Lung (tissue), 11 donors: ENCODE measurements at regions not wholly inside any gene's neighbourhood (a gene's known extent, or its start where the extent isn't known, plus 50 kb on each side); places are given as distances from the start of the nearest gene placed in this dataset.

Source experiments
- ATAC-seq: fragments of 200-7000 bp; cut with Tn5 transposase; one replicate; pipeline ENCODE4 v1.9.1; 2020; ENCODE audit warnings: moderate number of reproducible peaks; ENCODE audit not compliant: insufficient read depth, low FRiP score
- DNase-seq, 3 donors: peaks; one replicate each; pipeline ENCODE4 v3.0.0-alpha.2; 2013 to 2017
- H3K27ac ChIP-seq, 2 donors: one replicate each; pipeline ENCODE4 v1.5.1; 2013; ENCODE audit warnings: mild to moderate bottlenecking in 2 of 2, moderate library complexity in 2 of 2, control low read depth in 1 of 2, inconsistent platforms in 1 of 2, low read depth in 1 of 2, low read length in 1 of 2
- H3K27me3 ChIP-seq, 3 donors: one replicate each; pipeline ENCODE4 v1.5.1; 2013; ENCODE audit warnings: low read length in 2 of 3; ENCODE audit not compliant: control insufficient read depth in 3 of 3, insufficient read depth in 3 of 3
- H3K36me3 ChIP-seq, 4 donors: one replicate each; pipeline ENCODE4 v1.5.1; 2013; ENCODE audit warnings: low read length in 4 of 4, mild to moderate bottlenecking in 1 of 4, moderate library complexity in 1 of 4; ENCODE audit not compliant: control insufficient read depth in 4 of 4, insufficient read depth in 4 of 4
- H3K4me1 ChIP-seq, 5 donors: one replicate each; pipeline ENCODE4 v1.5.1; 2013; ENCODE audit warnings: low read length in 5 of 5, mild to moderate bottlenecking in 2 of 5, moderate library complexity in 1 of 5; ENCODE audit not compliant: control insufficient read depth in 5 of 5, insufficient read depth in 5 of 5
- H3K4me3 ChIP-seq: one replicate; pipeline ENCODE4 v1.5.1; 2013; ENCODE audit warnings: mild to moderate bottlenecking, control low read depth, moderate library complexity
- H3K9ac ChIP-seq, 2 donors: one replicate each; pipeline ENCODE4 v1.5.1; 2013; ENCODE audit warnings: low read length in 2 of 2, control low read depth in 1 of 2; ENCODE audit not compliant: insufficient read depth in 1 of 2
- H3K9me3 ChIP-seq, 4 donors: one replicate each; pipeline ENCODE4 v1.5.1; 2013; ENCODE audit warnings: low read length in 3 of 4, mild to moderate bottlenecking in 1 of 4, moderate library complexity in 1 of 4; ENCODE audit not compliant: control insufficient read depth in 4 of 4, insufficient read depth in 3 of 4
- WGBS, 2 donors: extraction: QIAGEN DNeasy Blood & Tissue Kit; methylation state at CpG; one replicate each; pipeline ENCODE4 v1.1.7; 2013; 5-methylcytosine and 5-hydroxymethylcytosine counted together
- TF ChIP-seq, protein P1 (sequence below): IDR thresholded peaks from 2 replicates; pipeline ENCODE4 v1.5.1; 2012; ENCODE audit warnings: mild to moderate bottlenecking; ENCODE audit errors: control extremely low read depth, extremely low read depth
- donor health status: control.
- donor health status: control.
- donor health status: Bipolar disorder and iron deficiency.
- donor health status: healthy.
- donor health status: DM: yes; HTN: yes; CAD: no.

DNA sequence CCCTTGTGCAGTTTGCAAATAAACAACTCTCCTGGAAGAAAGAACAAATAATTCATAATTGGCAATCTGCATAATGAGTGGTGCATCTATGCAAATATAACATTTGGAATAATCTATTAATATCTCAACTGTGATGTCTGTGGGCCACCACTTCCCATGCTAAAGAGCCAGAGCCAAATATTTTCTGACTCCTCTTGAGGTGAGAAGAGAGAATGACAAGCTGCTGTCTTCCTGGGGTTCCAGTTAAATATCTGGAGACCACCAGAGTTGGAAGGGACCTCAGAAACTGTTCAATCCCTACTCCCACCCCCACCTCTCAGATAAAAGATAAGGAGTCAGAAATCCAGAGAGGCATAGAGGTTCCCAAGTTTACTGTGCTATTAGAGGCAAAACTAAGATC lies 241.0 kb upstream of the SLC14A2 start:
- H3K27me3 ChIP-seq, result no peaks in the 10 kb centered on the region
- H3K4me1 ChIP-seq, result peaks cover 0 to 38% (median 6%) of the 10 kb centered on the region in 5 donors
- no peak for ATAC-seq
- peak in 2 of 3 donors; percentile 51 to 72 for DNase-seq
- TF ChIP-seq, protein P1, sequence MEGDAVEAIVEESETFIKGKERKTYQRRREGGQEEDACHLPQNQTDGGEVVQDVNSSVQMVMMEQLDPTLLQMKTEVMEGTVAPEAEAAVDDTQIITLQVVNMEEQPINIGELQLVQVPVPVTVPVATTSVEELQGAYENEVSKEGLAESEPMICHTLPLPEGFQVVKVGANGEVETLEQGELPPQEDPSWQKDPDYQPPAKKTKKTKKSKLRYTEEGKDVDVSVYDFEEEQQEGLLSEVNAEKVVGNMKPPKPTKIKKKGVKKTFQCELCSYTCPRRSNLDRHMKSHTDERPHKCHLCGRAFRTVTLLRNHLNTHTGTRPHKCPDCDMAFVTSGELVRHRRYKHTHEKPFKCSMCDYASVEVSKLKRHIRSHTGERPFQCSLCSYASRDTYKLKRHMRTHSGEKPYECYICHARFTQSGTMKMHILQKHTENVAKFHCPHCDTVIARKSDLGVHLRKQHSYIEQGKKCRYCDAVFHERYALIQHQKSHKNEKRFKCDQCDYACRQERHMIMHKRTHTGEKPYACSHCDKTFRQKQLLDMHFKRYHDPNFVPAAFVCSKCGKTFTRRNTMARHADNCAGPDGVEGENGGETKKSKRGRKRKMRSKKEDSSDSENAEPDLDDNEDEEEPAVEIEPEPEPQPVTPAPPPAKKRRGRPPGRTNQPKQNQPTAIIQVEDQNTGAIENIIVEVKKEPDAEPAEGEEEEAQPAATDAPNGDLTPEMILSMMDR, result no peak
- no peak overlapping the region for H3K4me3 ChIP-seq
- H3K9me3 ChIP-seq, result no peaks in the 10 kb centered on the region
- no peak overlapping the region for H3K9ac ChIP-seq
- no peaks in the 10 kb centered on the region for H3K36me3 ChIP-seq
- H3K27ac ChIP-seq, result no peak overlapping the region

DNA sequence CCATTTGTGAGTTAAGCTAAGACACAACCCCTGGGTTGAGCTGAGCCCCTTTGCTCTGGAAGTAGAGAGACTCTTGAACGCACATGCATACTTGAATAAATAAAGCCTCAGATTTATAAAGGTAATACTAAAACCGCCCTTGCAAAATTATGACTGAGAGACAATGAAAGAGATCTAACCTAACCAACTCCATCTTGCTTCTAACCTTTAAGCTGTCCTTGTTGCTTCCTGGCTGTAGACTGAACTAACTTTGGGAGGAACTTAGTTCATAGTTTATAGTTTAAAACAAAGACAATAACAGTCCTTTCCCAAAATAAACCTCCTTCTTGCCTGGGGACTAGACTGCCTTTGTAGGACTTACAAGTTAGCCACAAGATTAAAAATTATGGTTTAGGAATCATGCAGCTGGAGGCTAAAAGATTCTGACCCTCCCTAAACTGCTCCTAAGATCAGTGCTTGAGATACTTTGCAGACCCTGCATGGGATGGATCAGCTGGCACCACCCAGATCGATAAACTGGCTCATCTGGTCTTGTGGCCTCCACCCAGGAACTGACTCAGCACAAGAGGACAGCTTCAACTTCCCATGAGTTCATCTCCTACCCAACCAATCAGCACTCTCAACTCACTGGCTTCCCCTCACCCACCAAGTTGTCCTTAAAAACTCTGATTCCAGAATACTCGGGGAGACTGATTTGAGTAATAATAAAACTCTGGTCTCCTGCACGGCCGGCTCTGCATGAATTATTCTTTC lies 240.2 kb upstream of the SLC14A2 start:
- ATAC-seq, result no peak
- Histone ChIP-seq H3K36me3 (no peaks in the 10 kb centered on the region), H3K9me3 (no peaks in the 10 kb centered on the region), H3K9ac (no peak overlapping the region), H3K27me3 (no peaks in the 10 kb centered on the region), H3K27ac (no peak overlapping the region), H3K4me1 (peaks cover 0 to 36% (median 6%) of the 10 kb centered on the region in 5 donors), H3K4me3 (no peak overlapping the region)
- DNase-seq, result no peak
- WGBS, 2 donors, result 78 to 85% methylated on average over 6 of the region's 6 CpGs
- TF ChIP-seq, protein P1, result no peak

DNA sequence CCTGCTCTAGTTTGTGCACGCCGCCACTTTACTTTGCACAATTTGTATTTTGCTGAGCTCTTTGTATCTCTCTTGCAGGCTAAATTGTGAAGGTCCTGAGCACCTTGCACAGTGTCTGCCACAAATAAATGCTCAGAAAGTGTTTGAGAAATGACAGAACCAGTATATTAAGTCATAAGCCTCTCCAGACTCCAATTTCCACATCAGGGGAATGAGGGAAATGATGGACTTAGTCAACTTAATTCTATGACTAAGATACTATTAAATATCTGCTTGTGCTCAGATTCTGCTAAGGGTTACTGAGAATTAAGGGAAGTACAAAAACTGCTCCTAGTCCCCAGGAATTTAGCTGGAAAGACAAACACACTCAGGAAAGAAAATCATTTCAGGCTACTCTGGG lies 239.1 kb upstream of the SLC14A2 start:
- TF ChIP-seq, protein P1, result no peak
- DNase-seq (no peak), ATAC-seq (no peak)
- Histone ChIP-seq H3K36me3 (no peaks in the 10 kb centered on the region), H3K9ac (no peak overlapping the region), H3K27ac (no peak overlapping the region), H3K4me3 (no peak overlapping the region), H3K4me1 (peaks cover 0 to 24% (median 6%) of the 10 kb centered on the region in 5 donors), H3K27me3 (no peaks in the 10 kb centered on the region), H3K9me3 (no peaks in the 10 kb centered on the region)
- 97% methylated on average over 2 of the region's 2 CpGs for WGBS, 2 donors

DNA sequence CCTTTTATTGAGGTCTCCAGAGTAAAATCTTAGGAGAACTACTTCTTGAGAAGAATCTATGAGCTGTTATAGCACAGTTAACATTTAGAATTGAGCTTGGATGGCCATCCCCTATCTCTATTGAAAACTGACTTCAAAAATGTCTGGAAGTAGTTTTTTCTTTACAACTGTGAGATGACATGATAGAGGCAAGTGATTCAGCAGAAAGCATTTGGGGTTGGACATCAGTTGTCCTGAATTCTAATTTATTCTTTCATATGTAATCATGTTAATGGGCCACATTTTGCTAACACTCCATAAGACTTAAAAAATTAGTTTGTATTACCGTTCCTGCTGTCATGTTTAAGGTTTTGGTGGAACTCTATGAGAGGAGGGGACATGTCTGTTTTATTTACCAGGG lies 237.0 kb upstream of the SLC14A2 start:
- whole genome bisulfite sequencing, 2 donors, result 82 to 89% methylated on average over 1 of the region's 1 CpG
- H3K36me3 ChIP-seq, result no peaks in the 10 kb centered on the region
- H3K9me3 ChIP-seq, result no peaks in the 10 kb centered on the region
- TF ChIP-seq, protein P1, result no peak
- ATAC-seq (no peak), DNase-seq (no peak)
- H3K9ac ChIP-seq, result no peak overlapping the region
- no peaks in the 10 kb centered on the region for H3K27me3 ChIP-seq
- no peak overlapping the region for H3K4me3 ChIP-seq
- H3K4me1 ChIP-seq, result peaks cover 0 to 17% (median 6%) of the 10 kb centered on the region in 5 donors
- H3K27ac ChIP-seq, result no peak overlapping the region
